Skeletal muscle tissue (tissue), 3 donors: ENCODE measurements at regions not wholly inside any gene's neighbourhood (a gene's known extent, or its start where the extent isn't known, plus 50 kb on each side); places are given as distances from the start of the nearest gene placed in this dataset.

ENCODE experiments used
- H3K27ac ChIP-seq: one replicate; pipeline ENCODE4 v1.7.0; 2013; ENCODE audit warnings: mild to moderate bottlenecking, low read depth, low read length, inconsistent platforms
- H3K27me3 ChIP-seq, 3 donors: one replicate each; pipeline ENCODE4 v1.7.0; 2013; ENCODE audit warnings: low read length in 3 of 3; ENCODE audit not compliant: control insufficient read depth in 3 of 3, insufficient read depth in 3 of 3
- H3K36me3 ChIP-seq, 3 donors: one replicate each; pipeline ENCODE4 v1.7.0; 2013; ENCODE audit warnings: low read length in 3 of 3; ENCODE audit not compliant: control insufficient read depth in 3 of 3, insufficient read depth in 3 of 3
- H3K4me1 ChIP-seq, 3 donors: one replicate each; pipeline ENCODE4 v1.7.0; 2013; ENCODE audit warnings: low read length in 3 of 3, mild to moderate bottlenecking in 3 of 3; ENCODE audit not compliant: control insufficient read depth in 3 of 3, insufficient read depth in 3 of 3
- H3K4me3 ChIP-seq, 3 donors: one replicate each; pipeline ENCODE4 v1.7.0; 2013; ENCODE audit warnings: low read length in 3 of 3
- H3K9ac ChIP-seq, 3 donors: one replicate each; pipeline ENCODE4 v1.7.0; 2013; ENCODE audit warnings: low read length in 3 of 3, mild to moderate bottlenecking in 3 of 3, moderate library complexity in 2 of 3, low read depth in 1 of 3
- H3K9me3 ChIP-seq, 3 donors: one replicate each; pipeline ENCODE4 v1.7.0; 2013; ENCODE audit warnings: low read length in 3 of 3; ENCODE audit not compliant: control insufficient read depth in 3 of 3
- donor health status: Osteomylitis.

DNA sequence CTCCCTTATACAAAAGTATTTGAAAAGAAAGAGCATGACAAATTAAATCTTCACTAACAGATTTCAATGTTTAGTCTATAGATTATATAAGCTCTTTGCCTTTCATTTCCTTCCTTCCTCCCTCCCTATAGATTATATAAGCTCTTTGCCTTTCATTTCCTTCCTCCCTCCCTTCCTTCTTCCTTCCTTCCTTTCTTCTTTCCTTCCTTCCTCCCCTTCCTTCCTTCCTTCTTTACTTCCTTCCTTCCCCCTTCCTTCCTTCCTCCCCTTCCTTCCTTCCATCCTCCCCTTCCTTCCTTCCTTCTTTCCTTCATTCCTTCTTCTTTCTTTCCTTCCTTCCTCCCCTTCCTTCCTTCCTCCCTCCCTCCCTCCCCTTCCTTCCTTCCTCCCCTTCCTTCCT, 209.8 kb upstream of the CBLB start:
- Histone ChIP-seq H3K27me3 (no peaks in the 10 kb centered on the region), H3K36me3 (no peaks in the 10 kb centered on the region), H3K27ac (no peak overlapping the region), H3K4me1 (no peaks in the 10 kb centered on the region), H3K4me3 (no peak overlapping the region), H3K9ac (no peak overlapping the region), H3K9me3 (no peaks in the 10 kb centered on the region)

DNA sequence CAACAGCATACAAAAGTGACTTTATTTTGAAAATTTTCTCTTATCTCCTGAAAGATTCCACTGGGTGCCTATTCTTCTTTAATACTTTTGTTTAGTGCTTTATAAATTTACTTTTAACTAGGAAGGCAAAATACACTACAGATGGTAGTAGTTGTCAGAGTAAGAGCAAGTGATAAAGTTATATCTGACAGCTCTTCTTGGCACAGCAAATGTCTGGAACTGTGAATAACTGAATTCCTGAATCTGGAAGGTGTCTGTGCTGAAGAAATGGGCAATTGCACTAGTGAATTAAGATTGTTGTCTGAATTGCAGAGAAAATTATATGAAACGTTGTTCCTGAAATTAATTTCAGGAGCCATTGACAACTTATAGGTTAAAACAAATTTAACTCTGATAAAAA, 213.8 kb upstream of the CBLB start:
- no peaks in the 10 kb centered on the region for H3K36me3 ChIP-seq
- H3K9ac ChIP-seq, result no peak overlapping the region
- H3K27me3 ChIP-seq, result no peaks in the 10 kb centered on the region
- H3K4me3 ChIP-seq, result no peak overlapping the region
- H3K27ac ChIP-seq, result no peak overlapping the region
- H3K9me3 ChIP-seq, result peaks cover 0 to 2% (median 0%) of the 10 kb centered on the region in 3 donors
- H3K4me1 ChIP-seq, result no peaks in the 10 kb centered on the region

DNA sequence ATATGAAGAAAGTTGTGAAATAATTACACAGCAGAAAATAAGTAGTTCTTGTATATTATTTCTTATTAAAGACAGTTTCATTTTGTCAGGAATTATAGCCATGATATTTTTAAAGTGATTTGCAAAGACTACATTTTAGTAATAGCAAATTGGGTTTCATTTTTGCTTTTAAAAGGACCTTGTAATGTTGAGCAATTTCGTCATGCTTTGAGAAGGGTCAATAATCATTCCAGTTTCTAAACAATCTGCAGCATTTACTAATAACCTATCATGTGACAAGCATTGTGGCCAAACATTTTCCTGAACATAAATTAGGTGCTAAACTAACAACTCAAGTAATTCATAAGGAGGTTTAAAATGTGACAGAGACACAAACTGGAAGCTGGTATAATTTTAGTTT, 214.4 kb upstream of the CBLB start:
- Histone ChIP-seq H3K9me3 (peaks cover 0 to 3% (median 0%) of the 10 kb centered on the region in 3 donors), H3K27ac (no peak overlapping the region), H3K4me3 (no peak overlapping the region), H3K9ac (no peak overlapping the region), H3K4me1 (no peaks in the 10 kb centered on the region), H3K27me3 (no peaks in the 10 kb centered on the region), H3K36me3 (no peaks in the 10 kb centered on the region)

DNA sequence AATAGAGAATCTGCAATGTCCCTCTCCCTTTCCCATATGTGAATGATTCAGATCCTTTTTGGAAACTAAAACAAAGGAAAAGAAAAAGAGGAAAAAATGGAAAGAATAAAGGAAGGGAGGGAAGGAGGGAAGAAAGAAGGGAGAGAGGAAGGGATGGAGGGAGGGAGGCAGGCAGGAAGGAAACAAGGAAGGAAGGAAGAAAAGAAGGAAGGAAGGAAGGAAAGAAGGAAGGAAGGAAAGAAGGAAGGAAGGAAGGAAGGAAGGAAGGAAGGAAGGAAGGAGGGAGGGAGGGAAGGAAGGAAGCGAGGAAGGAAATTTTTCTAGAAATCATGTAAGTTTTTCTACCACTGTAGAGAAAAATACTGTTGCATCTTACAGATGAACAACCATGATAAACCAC, 215.0 kb upstream of the CBLB start:
- Histone ChIP-seq H3K4me1 (no peaks in the 10 kb centered on the region), H3K9me3 (peaks cover 0 to 3% (median 0%) of the 10 kb centered on the region in 3 donors), H3K9ac (no peak overlapping the region), H3K4me3 (no peak overlapping the region), H3K36me3 (no peaks in the 10 kb centered on the region), H3K27me3 (no peaks in the 10 kb centered on the region), H3K27ac (no peak overlapping the region)

DNA sequence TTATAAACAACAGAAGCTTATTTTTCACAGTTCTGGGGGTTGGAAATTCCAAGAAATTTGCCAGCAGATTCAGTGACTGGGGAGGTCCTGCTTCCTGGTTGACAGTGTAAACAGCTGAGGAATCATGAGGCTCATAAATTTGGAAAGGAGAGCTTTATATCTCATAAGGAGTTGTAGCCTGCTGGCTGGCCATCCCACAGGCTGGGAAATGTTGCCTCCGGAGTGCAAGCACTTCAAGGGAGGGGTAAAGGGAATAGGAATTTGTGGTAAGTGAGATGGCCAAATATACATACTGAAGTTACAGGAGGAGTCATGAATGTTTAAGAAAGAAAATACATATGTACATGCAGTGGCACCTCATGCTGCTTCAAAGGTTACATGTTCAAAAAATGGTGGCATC, 217.2 kb upstream of the CBLB start:
- H3K4me1 ChIP-seq, result no peaks in the 10 kb centered on the region
- no peaks in the 10 kb centered on the region for H3K27me3 ChIP-seq
- peaks cover 0 to 3% (median 0%) of the 10 kb centered on the region in 3 donors for H3K9me3 ChIP-seq
- H3K27ac ChIP-seq, result no peak overlapping the region
- H3K9ac ChIP-seq, result no peak overlapping the region
- H3K36me3 ChIP-seq, result no peaks in the 10 kb centered on the region
- no peak overlapping the region for H3K4me3 ChIP-seq

DNA sequence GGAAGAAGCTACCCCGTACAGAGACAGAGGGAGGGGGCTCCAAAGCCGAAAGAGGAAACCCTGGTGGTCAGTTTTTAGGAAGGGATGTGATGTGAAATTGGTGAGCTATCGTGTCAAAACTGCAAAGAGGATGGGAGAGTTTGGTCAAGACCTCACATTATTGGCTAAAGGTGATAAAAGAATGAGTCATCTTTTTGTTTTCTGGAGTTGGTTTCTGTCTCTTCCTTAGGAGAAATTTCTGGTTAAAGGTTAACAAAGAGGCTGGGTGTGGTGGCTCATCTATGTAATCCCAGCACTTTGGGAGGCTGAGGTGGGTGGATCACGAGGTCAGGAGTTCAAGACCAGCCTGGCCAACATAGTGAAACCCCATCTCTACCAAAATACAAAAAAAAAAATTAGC, 217.8 kb upstream of the CBLB start:
- Histone ChIP-seq H3K27me3 (no peaks in the 10 kb centered on the region), H3K4me3 (no peak overlapping the region), H3K36me3 (no peaks in the 10 kb centered on the region), H3K9ac (no peak overlapping the region), H3K4me1 (no peaks in the 10 kb centered on the region), H3K9me3 (peaks cover 0 to 3% (median 0%) of the 10 kb centered on the region in 3 donors), H3K27ac (no peak overlapping the region)

DNA sequence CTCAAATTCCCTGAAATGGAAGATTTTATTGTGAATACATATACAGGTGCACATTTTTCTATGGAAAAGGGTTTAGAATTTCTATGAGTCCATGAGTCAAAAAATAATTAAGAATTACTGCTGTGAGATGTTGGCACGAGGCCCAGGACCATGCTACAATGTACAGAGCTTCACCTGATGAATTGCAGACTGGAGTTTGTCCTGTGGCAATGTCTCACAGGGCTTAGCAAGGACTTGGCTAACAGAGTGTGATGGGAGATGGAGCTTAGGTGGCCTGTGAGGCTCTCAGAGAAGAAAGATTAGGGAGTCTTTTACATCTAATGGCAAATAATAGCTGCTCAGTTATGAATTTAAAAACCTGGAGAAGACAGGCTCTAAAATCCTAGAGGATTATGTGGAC, 219.5 kb upstream of the CBLB start:
- H3K9me3 ChIP-seq, result peaks cover 0 to 3% (median 0%) of the 10 kb centered on the region in 3 donors
- no peak overlapping the region for H3K4me3 ChIP-seq
- no peaks in the 10 kb centered on the region for H3K36me3 ChIP-seq
- H3K4me1 ChIP-seq, result no peaks in the 10 kb centered on the region
- H3K9ac ChIP-seq, result no peak overlapping the region
- no peaks in the 10 kb centered on the region for H3K27me3 ChIP-seq
- no peak overlapping the region for H3K27ac ChIP-seq

DNA sequence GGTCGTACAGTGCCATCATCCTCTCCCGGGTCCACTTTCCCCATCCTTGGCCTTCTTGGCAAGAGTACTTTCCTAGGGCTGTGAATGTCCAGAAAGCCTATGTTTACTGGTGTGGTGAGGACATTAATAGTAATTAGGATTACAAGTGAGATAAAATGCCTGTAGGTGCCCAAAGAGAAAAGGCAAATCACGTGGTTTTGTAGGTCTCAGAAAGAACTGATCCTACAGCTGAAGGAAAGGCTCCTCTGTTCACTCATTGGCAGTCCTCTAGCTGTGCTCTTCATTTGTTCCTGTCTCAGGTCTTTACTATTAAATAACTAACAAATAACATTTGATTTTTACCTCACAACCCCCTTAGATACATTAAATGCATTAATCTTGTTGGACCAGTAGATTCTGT, 220.1 kb upstream of the CBLB start:
- Histone ChIP-seq H3K4me1 (no peaks in the 10 kb centered on the region), H3K9me3 (peaks cover 0 to 3% (median 0%) of the 10 kb centered on the region in 3 donors), H3K9ac (no peak overlapping the region), H3K36me3 (no peaks in the 10 kb centered on the region), H3K4me3 (no peak overlapping the region), H3K27ac (no peak overlapping the region), H3K27me3 (no peaks in the 10 kb centered on the region)

DNA sequence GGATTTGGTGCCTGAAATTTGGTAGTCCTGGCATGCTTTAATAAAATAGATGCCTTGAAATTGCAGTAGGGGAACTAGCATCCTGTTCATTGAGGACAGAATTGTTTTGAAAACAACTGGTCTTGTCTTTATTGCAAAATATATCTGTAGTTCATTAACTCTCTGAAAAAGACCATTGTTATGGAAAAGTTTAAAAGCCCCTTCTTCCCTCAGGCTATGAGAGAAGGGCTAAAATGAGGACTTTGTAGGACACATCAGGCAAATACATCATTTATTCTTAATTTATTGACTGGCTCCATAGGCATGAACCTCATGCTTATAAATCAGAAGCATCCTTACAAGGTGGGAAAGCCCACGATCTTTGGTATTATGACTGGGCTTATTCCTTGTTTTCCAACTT, 221.0 kb upstream of the CBLB start:
- peaks cover 0 to 3% (median 0%) of the 10 kb centered on the region in 3 donors for H3K9me3 ChIP-seq
- no peak overlapping the region for H3K27ac ChIP-seq
- H3K9ac ChIP-seq, result no peak overlapping the region
- no peaks in the 10 kb centered on the region for H3K4me1 ChIP-seq
- H3K27me3 ChIP-seq, result no peaks in the 10 kb centered on the region
- H3K36me3 ChIP-seq, result no peaks in the 10 kb centered on the region
- H3K4me3 ChIP-seq, result no peak overlapping the region

DNA sequence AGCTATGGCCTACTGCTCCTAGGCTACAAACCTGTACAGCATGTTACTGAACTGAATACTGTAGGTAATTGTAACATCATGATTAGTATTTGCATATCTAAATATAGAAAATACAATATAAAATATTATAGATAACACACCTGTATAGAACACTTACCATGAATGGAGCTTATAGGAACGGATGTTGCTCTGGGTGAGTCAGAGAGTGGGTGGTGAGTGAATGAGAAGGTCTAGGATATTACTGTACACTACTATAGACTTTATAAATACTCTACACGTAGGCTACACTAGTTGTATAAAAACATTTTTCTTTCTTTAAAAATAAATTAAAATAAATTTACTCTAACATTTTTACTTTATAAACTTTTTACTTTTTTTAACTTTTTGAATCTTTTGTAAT, 224.0 kb upstream of the CBLB start:
- H3K9me3 ChIP-seq, result no peaks in the 10 kb centered on the region
- no peak overlapping the region for H3K27ac ChIP-seq
- no peaks in the 10 kb centered on the region for H3K4me1 ChIP-seq
- no peak overlapping the region for H3K9ac ChIP-seq
- no peak overlapping the region for H3K4me3 ChIP-seq
- H3K27me3 ChIP-seq, result no peaks in the 10 kb centered on the region
- no peaks in the 10 kb centered on the region for H3K36me3 ChIP-seq

DNA sequence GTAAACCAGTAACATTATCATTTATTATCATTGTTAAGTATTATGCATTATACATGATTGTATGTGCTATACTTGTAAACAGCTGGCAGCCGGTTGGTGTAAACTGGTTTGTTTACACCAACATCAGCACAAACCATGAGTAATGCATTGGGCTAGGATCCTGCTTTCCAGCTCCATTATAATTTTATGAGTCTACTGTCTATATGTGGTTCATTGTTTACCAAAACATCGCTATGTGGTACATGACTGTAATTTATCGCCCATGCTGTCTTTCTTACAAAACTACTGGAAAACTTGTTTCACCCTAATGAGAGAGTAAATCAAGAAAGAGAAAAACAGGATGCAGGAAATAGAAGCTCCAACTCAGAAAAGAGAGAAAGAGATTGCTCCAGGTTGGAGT, 224.8 kb upstream of the CBLB start:
- Histone ChIP-seq H3K9ac (no peak overlapping the region), H3K4me1 (no peaks in the 10 kb centered on the region)

More for the DNA sequence above, 224.8 kb upstream of the CBLB start:
- Histone ChIP-seq H3K36me3 (no peaks in the 10 kb centered on the region), H3K4me3 (no peak overlapping the region), H3K27ac (no peak overlapping the region), H3K9me3 (no peaks in the 10 kb centered on the region), H3K27me3 (no peaks in the 10 kb centered on the region)
